A549 (cell line): ENCODE measurements at regions not wholly inside any gene's neighbourhood (a gene's known extent, or its start where the extent isn't known, plus 50 kb on each side); places are given as distances from the start of the nearest gene placed in this dataset.

ENCODE experiments used
- ATAC-seq, 2 experiments: fragments of 200-7000 bp in 1 of 2; fragments of >200 bp in 1 of 2; cut with Nextera tagmentation in 1 of 2; cut with Tn5 transposase in 1 of 2; 3 replicates each; pipeline versions ENCODE4 v1.8.0 to v1.9.1; 2018 to 2020; ENCODE audit warnings: mild to moderate bottlenecking in 1 of 2, moderate library complexity in 1 of 2
- CTCF ChIA-PET: fragments of 300-600 bp; sonication (Branson Sonifier 250); formaldehyde crosslinking; extraction: SDS; loops from one replicate; lab custom pipeline; 2021; ENCODE audit warnings: antibody characterized with exemption, inconsistent platforms; lab: Yijun Ruan, JAX
- POLR2A ChIA-PET: fragments of 350-600 bp; formaldehyde crosslinking; extraction: SDS; loops from one replicate; lab custom pipeline; 2021; ENCODE audit warnings: antibody characterized with exemption, inconsistent platforms; lab: Yijun Ruan, JAX
- DNase-seq, 2 experiments: peaks; one replicate each; pipeline versions ENCODE4 v3.0.0 to v3.0.0-alpha.2; 2011 to 2016; ENCODE audit warnings: low read depth in 1 of 2, low spot score in 1 of 2
- FAIRE-seq: peaks from 2 replicates; lab custom pipeline; 2011; peaks lifted over from hg19 to GRCh38; lab: Jason Lieb, UNC
- H3K27ac ChIP-seq, 2 experiments: fragments of >200 bp; sonication (Bioruptor Twin); formaldehyde crosslinking; 3 replicates each; pipeline ENCODE4 v1.5.1; 2016 to 2017
- H3K4me1 ChIP-seq: fragments of >200 bp; sonication (Bioruptor Twin); formaldehyde crosslinking; 3 replicates; pipeline ENCODE4 v1.6.1; 2016
- H3K4me2 ChIP-seq: fragments of >200 bp; sonication (Bioruptor Twin); formaldehyde crosslinking; 3 replicates; pipeline ENCODE4 v1.6.1; 2016
- H3K4me3 ChIP-seq: fragments of >200 bp; sonication (Bioruptor Twin); formaldehyde crosslinking; 3 replicates; pipeline ENCODE4 v1.5.1; 2016
- H3K9me3 ChIP-seq: fragments of >200 bp; sonication (Bioruptor Twin); formaldehyde crosslinking; 3 replicates; pipeline ENCODE4 v1.6.1; 2016
- BHLHE40 ChIP-seq: IDR thresholded peaks from 2 replicates; pipeline ENCODE4 v1.6.1; 2012; ENCODE audit warnings: low read depth, low read length, inconsistent platforms
- CBX8 ChIP-seq: fragments of 200-600 bp; sonication (generic); IDR thresholded peaks from 2 replicates; pipeline ENCODE4 v1.6.1; 2016
- CEBPB ChIP-seq, 2 experiments: fragments of >200 bp in 1 of 2; sonication (Bioruptor Twin) in 1 of 2; formaldehyde crosslinking in 1 of 2; IDR thresholded peaks; 2 replicates each; pipeline ENCODE4 v1.6.1; 2012 to 2016
- CHD4 ChIP-seq: fragments of 200-600 bp; sonication (generic); IDR thresholded peaks from 2 replicates; pipeline ENCODE4 v1.6.1; 2016; ENCODE audit warnings: antibody characterized with exemption, mild to moderate bottlenecking, borderline replicate concordance
- EP300 ChIP-seq, 2 experiments: fragments of >200 bp; sonication (Bioruptor Twin); formaldehyde crosslinking; IDR thresholded peaks; 2 replicates in 1 of 2; 3 replicates in 1 of 2; pipeline ENCODE4 v1.6.1; 2016 to 2017
- ESRRA ChIP-seq: fragments of 150-350 bp; IDR thresholded peaks from 2 replicates; pipeline ENCODE4 v1.6.1; 2014; ENCODE audit warnings: mild to moderate bottlenecking, low read length, borderline replicate concordance
- FOSL2 ChIP-seq, 2 experiments: fragments of 450-650 bp in 1 of 2; fragments of >200 bp in 1 of 2; sonication (Bioruptor Twin) in 1 of 2; formaldehyde crosslinking; IDR thresholded peaks; 2 replicates each; pipeline versions ENCODE4 v1.5.0 to v1.6.1; 2016 to 2020; ENCODE audit warnings: mild to moderate bottlenecking in 1 of 2, moderate library complexity in 1 of 2
- GATA3 ChIP-seq: IDR thresholded peaks from 2 replicates; pipeline ENCODE4 v1.6.1; 2012; ENCODE audit warnings: borderline replicate concordance
- HEYL ChIP-seq: fragments of 250-450 bp; sonication (Bioruptor Pico); IDR thresholded peaks from 2 replicates; pipeline ENCODE4 v1.8.0; 2021; ENCODE audit warnings: mild to moderate bottlenecking, moderate library complexity
- HOXA7 ChIP-seq: fragments of 250-450 bp; sonication (Bioruptor Pico); IDR thresholded peaks from 2 replicates; pipeline ENCODE4 v1.5.0; 2020; ENCODE audit warnings: mild to moderate bottlenecking, moderate library complexity
- PHF8 ChIP-seq: fragments of 200-600 bp; sonication (generic); IDR thresholded peaks from 2 replicates; pipeline ENCODE4 v1.6.1; 2016; ENCODE audit warnings: low read depth, mild to moderate bottlenecking, antibody characterized with exemption, moderate library complexity, borderline replicate concordance
- RAD21 ChIP-seq, 2 experiments: fragments of >200 bp in 1 of 2; sonication (Bioruptor Twin) in 1 of 2; formaldehyde crosslinking in 1 of 2; IDR thresholded peaks in 1 of 2; conservative IDR thresholded peaks in 1 of 2; 2 replicates in 1 of 2; 3 replicates in 1 of 2; pipeline ENCODE4 v1.6.1; 2012 to 2018; ENCODE audit warnings: inconsistent platforms in 1 of 2
- RCOR1 ChIP-seq: fragments of 150-350 bp; IDR thresholded peaks from 2 replicates; pipeline ENCODE4 v1.6.1; 2014; ENCODE audit warnings: antibody characterized with exemption, low read length, low read depth
- SREBF2 ChIP-seq: fragments of 450-650 bp; IDR thresholded peaks from 2 replicates; pipeline ENCODE4 v1.6.1; 2014; ENCODE audit warnings: mild to moderate bottlenecking, moderate library complexity
- ZC3H11A ChIP-seq: fragments of 450-650 bp; IDR thresholded peaks from 2 replicates; pipeline ENCODE4 v1.6.1; 2014; ENCODE audit warnings: antibody characterized with exemption, mild to moderate bottlenecking
- ZFP36 ChIP-seq: fragments of 450-650 bp; IDR thresholded peaks from 2 replicates; pipeline ENCODE4 v1.6.1; 2014; ENCODE audit warnings: borderline replicate concordance; ENCODE audit not compliant: partially characterized antibody
- ZNF302 ChIP-seq: fragments of 250-450 bp; sonication (Bioruptor Pico); IDR thresholded peaks from 2 replicates; pipeline ENCODE4 v1.9.0; 2021; ENCODE audit warnings: inconsistent platforms, mild to moderate bottlenecking, moderate library complexity
- ZSCAN20 ChIP-seq: fragments of 250-450 bp; sonication (Bioruptor Pico); IDR thresholded peaks from 2 replicates; pipeline ENCODE4 v1.8.0; 2022; ENCODE audit warnings: mild to moderate bottlenecking, moderate library complexity
- WGBS: methylation state at CpG from one replicate; pipeline ENCODE4 v1.1.6; 2017; ENCODE audit errors: missing lambda C conversion rate; 5-methylcytosine and 5-hydroxymethylcytosine counted together
- TF ChIP-seq, protein P1 (sequence below): fragments of 200-600 bp; sonication (generic); IDR thresholded peaks from 2 replicates; pipeline ENCODE4 v1.6.1; 2016; ENCODE audit warnings: antibody characterized with exemption, mild to moderate bottlenecking, moderate library complexity
- TF ChIP-seq, protein P2 (sequence below): fragments of 150-350 bp; IDR thresholded peaks from 2 replicates; pipeline ENCODE4 v1.6.1; 2014; ENCODE audit warnings: low read depth, mild to moderate bottlenecking, low read length
- TF ChIP-seq, protein P3 (sequence below): fragments of >200 bp; sonication (Bioruptor Twin); formaldehyde crosslinking; IDR thresholded peaks from 2 replicates; pipeline ENCODE4 v1.6.1; 2016
- TF ChIP-seq, protein P4 (sequence below): IDR thresholded peaks from 2 replicates; pipeline ENCODE4 v1.6.1; 2012
- TF ChIP-seq, protein P5 (sequence below): fragments of 450-650 bp; IDR thresholded peaks from 2 replicates; pipeline ENCODE4 v1.6.1; 2014; ENCODE audit warnings: antibody characterized with exemption
- TF ChIP-seq, protein P6 (sequence below): fragments of 250-450 bp; sonication (Bioruptor Pico); IDR thresholded peaks from 2 replicates; pipeline ENCODE4 v1.5.0; 2021; ENCODE audit warnings: mild to moderate bottlenecking, moderate library complexity, borderline replicate concordance
- TF ChIP-seq, protein P7 (sequence below): fragments of 250-450 bp; sonication (Bioruptor Pico); IDR thresholded peaks from 2 replicates; pipeline ENCODE4 v1.5.0; 2020; ENCODE audit warnings: low read depth, mild to moderate bottlenecking, moderate library complexity

DNA sequence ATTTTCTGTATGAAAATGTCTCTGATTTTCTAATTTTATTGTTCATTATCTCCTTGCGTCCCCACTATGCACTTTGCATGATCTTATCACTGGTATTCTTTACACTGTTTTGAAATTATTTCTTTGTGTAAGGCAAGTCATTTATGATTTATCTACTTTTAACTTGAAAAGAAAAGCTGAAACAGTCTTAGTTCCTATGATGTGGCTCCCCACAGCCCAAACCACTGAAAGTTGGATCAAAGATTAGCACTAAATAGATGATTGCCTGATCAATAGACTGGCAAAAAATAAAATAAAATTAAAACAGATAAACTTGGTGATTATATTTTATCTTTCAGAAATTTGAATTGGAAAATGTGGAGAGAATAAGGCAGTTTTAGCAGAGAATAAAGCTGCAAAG lies 1101.9 kb downstream of the PCDH9 start:
- no peaks in the 10 kb centered on the region for H3K9me3 ChIP-seq
- no peak for FAIRE-seq
- TF ChIP-seq SREBF2 (no peak), RAD21 (conservative IDR thresholded peaks at IDR 0.05 in 1 of 2, IDR thresholded peaks at IDR 0.05 in 1 of 2) (no peak), CBX8 (no peak), FOSL2 (IDR thresholded peaks at IDR 0.05) (no peak), FOSL2 (CRISPR knock-in tag; IDR thresholded peaks at IDR 0.05) (no peak), CEBPB (IDR thresholded peaks at IDR 0.05) (no peak), CHD4 (no peak), ZSCAN20 (CRISPR knock-in tag) (no peak), HOXA7 (no peak), HEYL (no peak), ZNF302 (CRISPR knock-in tag) (no peak), RCOR1 (no peak), ESRRA (no peak), ZC3H11A (no peak)
- TF ChIP-seq, protein P1, sequence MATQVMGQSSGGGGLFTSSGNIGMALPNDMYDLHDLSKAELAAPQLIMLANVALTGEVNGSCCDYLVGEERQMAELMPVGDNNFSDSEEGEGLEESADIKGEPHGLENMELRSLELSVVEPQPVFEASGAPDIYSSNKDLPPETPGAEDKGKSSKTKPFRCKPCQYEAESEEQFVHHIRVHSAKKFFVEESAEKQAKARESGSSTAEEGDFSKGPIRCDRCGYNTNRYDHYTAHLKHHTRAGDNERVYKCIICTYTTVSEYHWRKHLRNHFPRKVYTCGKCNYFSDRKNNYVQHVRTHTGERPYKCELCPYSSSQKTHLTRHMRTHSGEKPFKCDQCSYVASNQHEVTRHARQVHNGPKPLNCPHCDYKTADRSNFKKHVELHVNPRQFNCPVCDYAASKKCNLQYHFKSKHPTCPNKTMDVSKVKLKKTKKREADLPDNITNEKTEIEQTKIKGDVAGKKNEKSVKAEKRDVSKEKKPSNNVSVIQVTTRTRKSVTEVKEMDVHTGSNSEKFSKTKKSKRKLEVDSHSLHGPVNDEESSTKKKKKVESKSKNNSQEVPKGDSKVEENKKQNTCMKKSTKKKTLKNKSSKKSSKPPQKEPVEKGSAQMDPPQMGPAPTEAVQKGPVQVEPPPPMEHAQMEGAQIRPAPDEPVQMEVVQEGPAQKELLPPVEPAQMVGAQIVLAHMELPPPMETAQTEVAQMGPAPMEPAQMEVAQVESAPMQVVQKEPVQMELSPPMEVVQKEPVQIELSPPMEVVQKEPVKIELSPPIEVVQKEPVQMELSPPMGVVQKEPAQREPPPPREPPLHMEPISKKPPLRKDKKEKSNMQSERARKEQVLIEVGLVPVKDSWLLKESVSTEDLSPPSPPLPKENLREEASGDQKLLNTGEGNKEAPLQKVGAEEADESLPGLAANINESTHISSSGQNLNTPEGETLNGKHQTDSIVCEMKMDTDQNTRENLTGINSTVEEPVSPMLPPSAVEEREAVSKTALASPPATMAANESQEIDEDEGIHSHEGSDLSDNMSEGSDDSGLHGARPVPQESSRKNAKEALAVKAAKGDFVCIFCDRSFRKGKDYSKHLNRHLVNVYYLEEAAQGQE = no peak
- TF ChIP-seq, protein P2, sequence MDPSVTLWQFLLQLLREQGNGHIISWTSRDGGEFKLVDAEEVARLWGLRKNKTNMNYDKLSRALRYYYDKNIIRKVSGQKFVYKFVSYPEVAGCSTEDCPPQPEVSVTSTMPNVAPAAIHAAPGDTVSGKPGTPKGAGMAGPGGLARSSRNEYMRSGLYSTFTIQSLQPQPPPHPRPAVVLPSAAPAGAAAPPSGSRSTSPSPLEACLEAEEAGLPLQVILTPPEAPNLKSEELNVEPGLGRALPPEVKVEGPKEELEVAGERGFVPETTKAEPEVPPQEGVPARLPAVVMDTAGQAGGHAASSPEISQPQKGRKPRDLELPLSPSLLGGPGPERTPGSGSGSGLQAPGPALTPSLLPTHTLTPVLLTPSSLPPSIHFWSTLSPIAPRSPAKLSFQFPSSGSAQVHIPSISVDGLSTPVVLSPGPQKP = no peak
- TF ChIP-seq, protein P3, sequence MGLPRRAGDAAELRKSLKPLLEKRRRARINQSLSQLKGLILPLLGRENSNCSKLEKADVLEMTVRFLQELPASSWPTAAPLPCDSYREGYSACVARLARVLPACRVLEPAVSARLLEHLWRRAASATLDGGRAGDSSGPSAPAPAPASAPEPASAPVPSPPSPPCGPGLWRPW = no peak
- TF ChIP-seq, protein P4, sequence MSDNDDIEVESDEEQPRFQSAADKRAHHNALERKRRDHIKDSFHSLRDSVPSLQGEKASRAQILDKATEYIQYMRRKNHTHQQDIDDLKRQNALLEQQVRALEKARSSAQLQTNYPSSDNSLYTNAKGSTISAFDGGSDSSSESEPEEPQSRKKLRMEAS = no peak
- TF ChIP-seq, protein P5, sequence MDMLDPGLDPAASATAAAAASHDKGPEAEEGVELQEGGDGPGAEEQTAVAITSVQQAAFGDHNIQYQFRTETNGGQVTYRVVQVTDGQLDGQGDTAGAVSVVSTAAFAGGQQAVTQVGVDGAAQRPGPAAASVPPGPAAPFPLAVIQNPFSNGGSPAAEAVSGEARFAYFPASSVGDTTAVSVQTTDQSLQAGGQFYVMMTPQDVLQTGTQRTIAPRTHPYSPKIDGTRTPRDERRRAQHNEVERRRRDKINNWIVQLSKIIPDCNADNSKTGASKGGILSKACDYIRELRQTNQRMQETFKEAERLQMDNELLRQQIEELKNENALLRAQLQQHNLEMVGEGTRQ = no peak
- TF ChIP-seq, protein P6, sequence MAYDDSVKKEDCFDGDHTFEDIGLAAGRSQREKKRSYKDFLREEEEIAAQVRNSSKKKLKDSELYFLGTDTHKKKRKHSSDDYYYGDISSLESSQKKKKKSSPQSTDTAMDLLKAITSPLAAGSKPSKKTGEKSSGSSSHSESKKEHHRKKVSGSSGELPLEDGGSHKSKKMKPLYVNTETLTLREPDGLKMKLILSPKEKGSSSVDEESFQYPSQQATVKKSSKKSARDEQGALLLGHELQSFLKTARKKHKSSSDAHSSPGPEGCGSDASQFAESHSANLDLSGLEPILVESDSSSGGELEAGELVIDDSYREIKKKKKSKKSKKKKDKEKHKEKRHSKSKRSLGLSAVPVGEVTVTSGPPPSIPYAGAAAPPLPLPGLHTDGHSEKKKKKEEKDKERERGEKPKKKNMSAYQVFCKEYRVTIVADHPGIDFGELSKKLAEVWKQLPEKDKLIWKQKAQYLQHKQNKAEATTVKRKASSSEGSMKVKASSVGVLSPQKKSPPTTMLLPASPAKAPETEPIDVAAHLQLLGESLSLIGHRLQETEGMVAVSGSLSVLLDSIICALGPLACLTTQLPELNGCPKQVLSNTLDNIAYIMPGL (CRISPR knock-in tag) = no peak
- TF ChIP-seq, all 56 proteins: peak for 0
- Histone ChIP-seq H3K4me3 (no peak overlapping the region), H3K4me1 (no peaks in the 10 kb centered on the region), H3K27ac (no peak overlapping the region), H3K4me2 (no peak overlapping the region)
- POLR2A ChIA-PET = no interaction called here
- ATAC-seq (no peak), DNase-seq (no peak)
- CTCF ChIA-PET = no interaction called here
- 84% methylated on average over 1 of the region's 1 CpG for WGBS

DNA sequence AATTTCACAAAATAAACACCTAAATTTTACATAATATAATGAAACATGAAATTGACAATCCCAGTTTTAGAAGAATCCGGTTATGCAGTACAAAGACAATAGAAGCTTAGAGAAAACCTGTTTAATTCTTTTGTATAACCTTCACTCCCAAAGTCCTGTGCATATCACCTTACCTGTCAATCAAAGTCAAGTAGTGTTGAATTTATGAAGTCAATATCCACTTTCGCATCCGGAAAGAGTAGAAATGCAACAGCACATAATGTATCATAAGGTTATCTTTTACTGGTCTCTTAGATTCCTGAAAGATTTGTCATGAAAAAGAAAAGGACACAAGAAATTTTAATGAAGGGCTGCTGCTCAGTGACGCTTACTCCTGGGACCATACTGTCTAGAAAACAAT lies 1112.6 kb downstream of the PCDH9 start:
- 71% methylated on average over 4 of the region's 4 CpGs for WGBS
- no peak for DNase-seq
- no peak overlapping the region for H3K27ac ChIP-seq
- H3K4me1 ChIP-seq = no peaks in the 10 kb centered on the region
- H3K4me2 ChIP-seq = no peak overlapping the region
- H3K9me3 ChIP-seq = no peaks in the 10 kb centered on the region
- TF ChIP-seq CBX8 = no peak
- TF ChIP-seq GATA3 = no peak
- TF ChIP-seq, protein P7, sequence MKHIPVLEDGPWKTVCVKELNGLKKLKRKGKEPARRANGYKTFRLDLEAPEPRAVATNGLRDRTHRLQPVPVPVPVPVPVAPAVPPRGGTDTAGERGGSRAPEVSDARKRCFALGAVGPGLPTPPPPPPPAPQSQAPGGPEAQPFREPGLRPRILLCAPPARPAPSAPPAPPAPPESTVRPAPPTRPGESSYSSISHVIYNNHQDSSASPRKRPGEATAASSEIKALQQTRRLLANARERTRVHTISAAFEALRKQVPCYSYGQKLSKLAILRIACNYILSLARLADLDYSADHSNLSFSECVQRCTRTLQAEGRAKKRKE (CRISPR knock-in tag) = no peak
- no peak for TF ChIP-seq PHF8
- no peak for TF ChIP-seq BHLHE40
- TF ChIP-seq ZFP36 = no peak
- TF ChIP-seq EP300 (IDR thresholded peaks at IDR 0.05) = no peak
- TF ChIP-seq, protein P2 = no peak
- TF ChIP-seq, protein P4 = no peak
- no peak overlapping the region for H3K4me3 ChIP-seq
- ATAC-seq = no peak
- FAIRE-seq = no peak
- POLR2A ChIA-PET = no interaction called here
- CTCF ChIA-PET = no interaction called here
